WTC11 (cell line): ENCODE measurements at regions not wholly inside any gene's neighbourhood (a gene's known extent, or its start where the extent isn't known, plus 50 kb on each side); places are given as distances from the start of the nearest gene placed in this dataset.

Experiments
- ATAC-seq: fragments of 200-7000 bp; cut with Tn5 transposase; 2 replicates; pipeline ENCODE4 v1.10.0; 2021; ENCODE audit warnings: mild to moderate bottlenecking, moderate library complexity
- CTCF ChIA-PET: fragments of 300-600 bp; sonication (Branson Sonifier 250); formaldehyde crosslinking; loops from one replicate; lab custom pipeline; 2021; ENCODE audit warnings: antibody characterized with exemption; lab: Charles Lee
- POLR2A ChIA-PET: fragments of 350-600 bp; sonication (Branson Sonifier 250); formaldehyde crosslinking; loops from one replicate; lab custom pipeline; 2021; ENCODE audit warnings: antibody characterized with exemption; lab: Charles Lee
- DNase-seq: peaks from one replicate; pipeline ENCODE4 v3.0.0; 2021; ENCODE audit warnings: low spot score
- H3K27ac Mint-ChIP-seq: 2 replicates; pipeline ENCODE4 v1.8.0; 2021; ENCODE audit warnings: mixed read lengths
- H3K27me3 Mint-ChIP-seq: 2 replicates; pipeline ENCODE4 v1.8.0; 2021; ENCODE audit warnings: low read depth, mild to moderate bottlenecking, moderate library complexity, mixed read lengths
- H3K36me3 Mint-ChIP-seq: 2 replicates; pipeline ENCODE4 v1.8.0; 2021; ENCODE audit warnings: mixed read lengths
- H3K4me1 Mint-ChIP-seq: 2 replicates; pipeline ENCODE4 v1.8.0; 2022; ENCODE audit warnings: mixed read lengths
- H3K4me3 Mint-ChIP-seq: 2 replicates; pipeline ENCODE4 v1.8.0; 2021; ENCODE audit warnings: mild to moderate bottlenecking, moderate library complexity, mixed read lengths
- H3K9me3 Mint-ChIP-seq: 2 replicates; pipeline ENCODE4 v1.8.0; 2021; ENCODE audit warnings: mixed read lengths
- ATF1 ChIP-seq: sonication (generic); formaldehyde crosslinking; IDR thresholded peaks from 2 replicates; pipeline ENCODE4 v1.8.1; 2023; ENCODE audit warnings: mild to moderate bottlenecking, moderate library complexity, missing genetic modification reagents
- ETV6 ChIP-seq: sonication (generic); formaldehyde crosslinking; IDR thresholded peaks from 2 replicates; pipeline ENCODE4 v1.8.1; 2022; ENCODE audit warnings: mild to moderate bottlenecking, missing genetic modification reagents
- GABPB1 ChIP-seq: sonication (generic); formaldehyde crosslinking; IDR thresholded peaks from 2 replicates; pipeline ENCODE4 v1.8.1; 2023; ENCODE audit warnings: mild to moderate bottlenecking, missing genetic modification reagents
- GTF2I ChIP-seq: fragments of 250-450 bp; sonication (Bioruptor Pico); conservative IDR thresholded peaks from 2 replicates; pipeline ENCODE4 v1.4.0; 2021; ENCODE audit warnings: mild to moderate bottlenecking
- NFATC4 ChIP-seq: fragments of 250-450 bp; sonication (Bioruptor Pico); IDR thresholded peaks from 2 replicates; pipeline ENCODE4 v1.9.0; 2021; ENCODE audit warnings: mild to moderate bottlenecking
- NFE2L1 ChIP-seq: sonication (generic); formaldehyde crosslinking; IDR thresholded peaks from 2 replicates; pipeline ENCODE4 v1.8.1; 2023; ENCODE audit warnings: missing genetic modification reagents
- NFYB ChIP-seq: sonication (generic); formaldehyde crosslinking; conservative IDR thresholded peaks from 2 replicates; pipeline ENCODE4 v1.8.0; 2022; ENCODE audit warnings: low read depth, missing genetic modification reagents
- NR3C1 ChIP-seq: sonication (generic); formaldehyde crosslinking; conservative IDR thresholded peaks from 2 replicates; pipeline ENCODE4 v1.8.1; 2023; ENCODE audit warnings: low read depth, mild to moderate bottlenecking, missing genetic modification reagents
- ZNF263 ChIP-seq: sonication (generic); formaldehyde crosslinking; IDR thresholded peaks from 2 replicates; pipeline ENCODE4 v1.8.1; 2022; ENCODE audit warnings: low read depth, mild to moderate bottlenecking, moderate library complexity, missing genetic modification reagents
- ZNF317 ChIP-seq: sonication (generic); formaldehyde crosslinking; IDR thresholded peaks from 2 replicates; pipeline ENCODE4 v1.8.1; 2023; ENCODE audit warnings: low read depth, mild to moderate bottlenecking, moderate library complexity, missing genetic modification reagents, borderline replicate concordance
- ZNF671 ChIP-seq: fragments of 250-450 bp; sonication (Bioruptor Pico); IDR thresholded peaks from 2 replicates; pipeline ENCODE4 v1.8.0; 2021; ENCODE audit warnings: mild to moderate bottlenecking
- TF ChIP-seq, protein P1 (sequence below): sonication (generic); formaldehyde crosslinking; IDR thresholded peaks from 2 replicates; pipeline ENCODE4 v1.8.1; 2022; ENCODE audit warnings: low read depth, mild to moderate bottlenecking, moderate library complexity, missing genetic modification reagents, borderline replicate concordance
- TF ChIP-seq, protein P2 (sequence below): fragments of 250-450 bp; sonication (Bioruptor Pico); IDR thresholded peaks from 2 replicates; pipeline ENCODE4 v1.8.0; 2021; ENCODE audit warnings: mild to moderate bottlenecking
- TF ChIP-seq, protein P3 (sequence below): sonication (generic); formaldehyde crosslinking; IDR thresholded peaks from 2 replicates; pipeline ENCODE4 v1.8.0; 2022; ENCODE audit warnings: mild to moderate bottlenecking, missing genetic modification reagents
- TF ChIP-seq, protein P4 (sequence below): sonication (generic); formaldehyde crosslinking; IDR thresholded peaks from 2 replicates; pipeline ENCODE4 v1.8.1; 2023; ENCODE audit warnings: mild to moderate bottlenecking, missing genetic modification reagents, moderate library complexity
- TF ChIP-seq, protein P5 (sequence below): sonication (generic); formaldehyde crosslinking; IDR thresholded peaks from 2 replicates; pipeline ENCODE4 v1.8.0; 2023; ENCODE audit warnings: missing genetic modification reagents, mild to moderate bottlenecking, borderline replicate concordance
- TF ChIP-seq, protein P6 (sequence below): sonication (generic); formaldehyde crosslinking; IDR thresholded peaks from 2 replicates; pipeline ENCODE4 v1.8.1; 2023; ENCODE audit warnings: mild to moderate bottlenecking, missing genetic modification reagents, moderate library complexity

DNA sequence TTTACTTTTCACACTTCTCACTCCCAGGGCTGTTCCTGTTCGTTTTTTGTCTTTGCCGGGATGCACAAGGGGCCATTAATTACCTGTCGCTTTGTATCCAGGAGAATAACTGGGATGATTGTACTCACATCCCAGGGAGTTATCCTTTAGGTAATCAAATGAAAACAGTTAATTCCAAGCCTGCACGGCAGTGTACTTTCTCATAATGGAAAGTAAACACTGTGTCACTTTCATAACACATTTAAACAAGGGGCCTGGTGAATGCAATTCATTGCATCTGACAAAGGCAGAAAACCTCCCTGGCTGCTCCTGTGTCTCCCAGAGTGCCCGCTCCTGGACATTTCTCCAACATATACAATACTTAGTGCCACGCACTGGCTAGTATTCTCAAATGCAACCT lies 138.7 kb upstream of the CELF2 start:
- Mint-ChIP-seq H3K9me3 (peaks cover 2% of the 10 kb centered on the region), H3K27ac (no peak overlapping the region), H3K36me3 (no peaks in the 10 kb centered on the region), H3K4me3 (no peak overlapping the region), H3K27me3 (peaks cover 2% of the 10 kb centered on the region; the same call in 1 of the 2 replicates), H3K4me1 (peaks cover 3% of the 10 kb centered on the region; the same call in 1 of the 2 replicates)
- TF ChIP-seq NR3C1 (CRISPR knock-in tag) (no peak), NFYB (CRISPR knock-in tag) (no peak), ZNF671 (CRISPR knock-in tag) (no peak), NFATC4 (CRISPR knock-in tag) (no peak), ATF1 (CRISPR knock-in tag) (no peak), GTF2I (CRISPR knock-in tag) (no peak)
- TF ChIP-seq, protein P1, sequence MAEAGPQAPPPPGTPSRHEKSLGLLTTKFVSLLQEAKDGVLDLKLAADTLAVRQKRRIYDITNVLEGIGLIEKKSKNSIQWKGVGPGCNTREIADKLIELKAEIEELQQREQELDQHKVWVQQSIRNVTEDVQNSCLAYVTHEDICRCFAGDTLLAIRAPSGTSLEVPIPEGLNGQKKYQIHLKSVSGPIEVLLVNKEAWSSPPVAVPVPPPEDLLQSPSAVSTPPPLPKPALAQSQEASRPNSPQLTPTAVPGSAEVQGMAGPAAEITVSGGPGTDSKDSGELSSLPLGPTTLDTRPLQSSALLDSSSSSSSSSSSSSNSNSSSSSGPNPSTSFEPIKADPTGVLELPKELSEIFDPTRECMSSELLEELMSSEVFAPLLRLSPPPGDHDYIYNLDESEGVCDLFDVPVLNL (CRISPR knock-in tag): no peak
- TF ChIP-seq, protein P2, sequence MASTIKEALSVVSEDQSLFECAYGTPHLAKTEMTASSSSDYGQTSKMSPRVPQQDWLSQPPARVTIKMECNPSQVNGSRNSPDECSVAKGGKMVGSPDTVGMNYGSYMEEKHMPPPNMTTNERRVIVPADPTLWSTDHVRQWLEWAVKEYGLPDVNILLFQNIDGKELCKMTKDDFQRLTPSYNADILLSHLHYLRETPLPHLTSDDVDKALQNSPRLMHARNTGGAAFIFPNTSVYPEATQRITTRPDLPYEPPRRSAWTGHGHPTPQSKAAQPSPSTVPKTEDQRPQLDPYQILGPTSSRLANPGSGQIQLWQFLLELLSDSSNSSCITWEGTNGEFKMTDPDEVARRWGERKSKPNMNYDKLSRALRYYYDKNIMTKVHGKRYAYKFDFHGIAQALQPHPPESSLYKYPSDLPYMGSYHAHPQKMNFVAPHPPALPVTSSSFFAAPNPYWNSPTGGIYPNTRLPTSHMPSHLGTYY (CRISPR knock-in tag): no peak
- ATAC-seq (no peak), DNase-seq (no peak)
- ChIA-PET POLR2A (no interaction called here), CTCF (no interaction called here)

DNA sequence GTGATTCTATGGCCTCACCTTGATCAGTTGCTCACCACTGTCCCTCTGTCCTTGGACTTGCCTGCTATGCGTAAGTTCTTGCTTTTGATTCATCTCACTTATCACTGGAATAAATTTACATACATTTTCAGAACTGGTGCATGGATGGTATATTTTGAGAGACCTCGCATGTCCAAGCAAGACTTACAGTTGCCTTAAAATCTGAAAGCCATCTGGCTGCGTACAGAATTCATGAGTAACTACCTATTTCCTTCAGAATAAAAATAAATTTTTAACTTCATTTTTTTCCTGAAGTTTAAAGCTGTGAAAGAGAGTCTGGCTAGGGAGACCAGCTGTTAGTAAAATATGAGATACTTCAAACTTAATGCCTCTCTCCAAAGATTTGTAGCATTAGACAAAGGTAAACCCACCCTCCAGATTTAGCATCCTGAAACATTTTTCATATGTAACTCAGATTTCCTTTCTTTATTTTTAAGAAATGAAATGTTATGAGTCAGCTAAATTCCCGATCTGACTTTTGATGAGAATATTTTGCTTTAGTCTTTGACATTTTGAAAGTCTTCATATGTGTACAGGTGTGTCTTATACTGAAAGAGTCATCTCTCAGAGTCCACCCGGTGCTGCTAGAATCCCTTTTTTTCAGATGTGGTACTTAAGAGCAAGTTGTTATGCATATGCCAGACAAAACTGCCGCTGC lies 136.4 kb upstream of the CELF2 start:
- POLR2A ChIA-PET: no interaction called here
- no peak overlapping the region for H3K27ac Mint-ChIP-seq
- no peaks in the 10 kb centered on the region for H3K36me3 Mint-ChIP-seq
- ATAC-seq: no peak
- TF ChIP-seq ETV6 (CRISPR knock-in tag) (no peak), GABPB1 (no peak), ZNF317 (CRISPR knock-in tag) (no peak), ZNF263 (no peak), NFE2L1 (no peak), NR3C1 (CRISPR knock-in tag) (no peak)
- TF ChIP-seq, protein P3, sequence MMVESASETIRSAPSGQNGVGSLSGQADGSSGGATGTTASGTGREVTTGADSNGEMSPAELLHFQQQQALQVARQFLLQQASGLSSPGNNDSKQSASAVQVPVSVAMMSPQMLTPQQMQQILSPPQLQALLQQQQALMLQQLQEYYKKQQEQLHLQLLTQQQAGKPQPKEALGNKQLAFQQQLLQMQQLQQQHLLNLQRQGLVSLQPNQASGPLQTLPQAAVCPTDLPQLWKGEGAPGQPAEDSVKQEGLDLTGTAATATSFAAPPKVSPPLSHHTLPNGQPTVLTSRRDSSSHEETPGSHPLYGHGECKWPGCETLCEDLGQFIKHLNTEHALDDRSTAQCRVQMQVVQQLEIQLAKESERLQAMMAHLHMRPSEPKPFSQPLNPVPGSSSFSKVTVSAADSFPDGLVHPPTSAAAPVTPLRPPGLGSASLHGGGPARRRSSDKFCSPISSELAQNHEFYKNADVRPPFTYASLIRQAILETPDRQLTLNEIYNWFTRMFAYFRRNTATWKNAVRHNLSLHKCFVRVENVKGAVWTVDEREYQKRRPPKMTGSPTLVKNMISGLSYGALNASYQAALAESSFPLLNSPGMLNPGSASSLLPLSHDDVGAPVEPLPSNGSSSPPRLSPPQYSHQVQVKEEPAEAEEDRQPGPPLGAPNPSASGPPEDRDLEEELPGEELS (CRISPR knock-in tag): no peak
- TF ChIP-seq, protein P4, sequence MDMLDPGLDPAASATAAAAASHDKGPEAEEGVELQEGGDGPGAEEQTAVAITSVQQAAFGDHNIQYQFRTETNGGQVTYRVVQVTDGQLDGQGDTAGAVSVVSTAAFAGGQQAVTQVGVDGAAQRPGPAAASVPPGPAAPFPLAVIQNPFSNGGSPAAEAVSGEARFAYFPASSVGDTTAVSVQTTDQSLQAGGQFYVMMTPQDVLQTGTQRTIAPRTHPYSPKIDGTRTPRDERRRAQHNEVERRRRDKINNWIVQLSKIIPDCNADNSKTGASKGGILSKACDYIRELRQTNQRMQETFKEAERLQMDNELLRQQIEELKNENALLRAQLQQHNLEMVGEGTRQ (CRISPR knock-in tag): no peak
- TF ChIP-seq, protein P1 (CRISPR knock-in tag): no peak
- TF ChIP-seq, protein P2 (CRISPR knock-in tag): no peak
- TF ChIP-seq, protein P5, sequence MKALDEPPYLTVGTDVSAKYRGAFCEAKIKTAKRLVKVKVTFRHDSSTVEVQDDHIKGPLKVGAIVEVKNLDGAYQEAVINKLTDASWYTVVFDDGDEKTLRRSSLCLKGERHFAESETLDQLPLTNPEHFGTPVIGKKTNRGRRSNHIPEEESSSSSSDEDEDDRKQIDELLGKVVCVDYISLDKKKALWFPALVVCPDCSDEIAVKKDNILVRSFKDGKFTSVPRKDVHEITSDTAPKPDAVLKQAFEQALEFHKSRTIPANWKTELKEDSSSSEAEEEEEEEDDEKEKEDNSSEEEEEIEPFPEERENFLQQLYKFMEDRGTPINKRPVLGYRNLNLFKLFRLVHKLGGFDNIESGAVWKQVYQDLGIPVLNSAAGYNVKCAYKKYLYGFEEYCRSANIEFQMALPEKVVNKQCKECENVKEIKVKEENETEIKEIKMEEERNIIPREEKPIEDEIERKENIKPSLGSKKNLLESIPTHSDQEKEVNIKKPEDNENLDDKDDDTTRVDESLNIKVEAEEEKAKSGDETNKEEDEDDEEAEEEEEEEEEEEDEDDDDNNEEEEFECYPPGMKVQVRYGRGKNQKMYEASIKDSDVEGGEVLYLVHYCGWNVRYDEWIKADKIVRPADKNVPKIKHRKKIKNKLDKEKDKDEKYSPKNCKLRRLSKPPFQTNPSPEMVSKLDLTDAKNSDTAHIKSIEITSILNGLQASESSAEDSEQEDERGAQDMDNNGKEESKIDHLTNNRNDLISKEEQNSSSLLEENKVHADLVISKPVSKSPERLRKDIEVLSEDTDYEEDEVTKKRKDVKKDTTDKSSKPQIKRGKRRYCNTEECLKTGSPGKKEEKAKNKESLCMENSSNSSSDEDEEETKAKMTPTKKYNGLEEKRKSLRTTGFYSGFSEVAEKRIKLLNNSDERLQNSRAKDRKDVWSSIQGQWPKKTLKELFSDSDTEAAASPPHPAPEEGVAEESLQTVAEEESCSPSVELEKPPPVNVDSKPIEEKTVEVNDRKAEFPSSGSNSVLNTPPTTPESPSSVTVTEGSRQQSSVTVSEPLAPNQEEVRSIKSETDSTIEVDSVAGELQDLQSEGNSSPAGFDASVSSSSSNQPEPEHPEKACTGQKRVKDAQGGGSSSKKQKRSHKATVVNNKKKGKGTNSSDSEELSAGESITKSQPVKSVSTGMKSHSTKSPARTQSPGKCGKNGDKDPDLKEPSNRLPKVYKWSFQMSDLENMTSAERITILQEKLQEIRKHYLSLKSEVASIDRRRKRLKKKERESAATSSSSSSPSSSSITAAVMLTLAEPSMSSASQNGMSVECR (CRISPR knock-in tag): no peak
- TF ChIP-seq, protein P6, sequence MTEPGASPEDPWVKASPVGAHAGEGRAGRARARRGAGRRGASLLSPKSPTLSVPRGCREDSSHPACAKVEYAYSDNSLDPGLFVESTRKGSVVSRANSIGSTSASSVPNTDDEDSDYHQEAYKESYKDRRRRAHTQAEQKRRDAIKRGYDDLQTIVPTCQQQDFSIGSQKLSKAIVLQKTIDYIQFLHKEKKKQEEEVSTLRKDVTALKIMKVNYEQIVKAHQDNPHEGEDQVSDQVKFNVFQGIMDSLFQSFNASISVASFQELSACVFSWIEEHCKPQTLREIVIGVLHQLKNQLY (CRISPR knock-in tag): no peak
- peaks cover 2% of the 10 kb centered on the region; the same call in 1 of the 2 replicates for H3K27me3 Mint-ChIP-seq
- no peak overlapping the region for H3K4me3 Mint-ChIP-seq
- DNase-seq: no peak
- CTCF ChIA-PET: no interaction called here
- peaks cover 3% of the 10 kb centered on the region; the same call in 1 of the 2 replicates for H3K4me1 Mint-ChIP-seq
- peaks cover 11% of the 10 kb centered on the region for H3K9me3 Mint-ChIP-seq
